ENCODE measurements at regions not wholly inside any gene's neighbourhood (a gene's known extent, or its start where the extent isn't known, plus 50 kb on each side); places are given as distances from the start of the nearest gene placed in this dataset.
"Not testable (repeated sequence)": the region's sequence is repeated elsewhere in the genome, so short reads cannot be mapped to it uniquely, and the experiment has no call there.

GRCh38 chr22:49458708-49459099 is 369.0 kb downstream of the BRD1 start:
- Mint-ChIP-seq H3K27ac (no peak overlapping the region), H3K27me3 (ENCODE audit: low read depth) (no peaks in the 10 kb centered on the region), H3K4me1 (ENCODE audit: low read depth) (no peaks in the 10 kb centered on the region), H3K36me3 (ENCODE audit: insufficient read depth in 2 of 2) (no peaks in the 10 kb centered on the region), H3K9me3 (no peaks in the 10 kb centered on the region), H3K4me3 (no peak overlapping the region)
- ATAC-seq (replicated peaks in 1 of 2) (no peak), DNase-seq (no peak)

- H3K4me3 Mint-ChIP-seq = no peak overlapping the region
- H3K36me3 Mint-ChIP-seq (ENCODE audit: insufficient read depth in 2 of 2) = no peaks in the 10 kb centered on the region
- H3K27me3 Mint-ChIP-seq (ENCODE audit: low read depth) = no peaks in the 10 kb centered on the region
- H3K27ac Mint-ChIP-seq = no peak overlapping the region
- ATAC-seq (replicated peaks in 1 of 2) (no peak), DNase-seq (no peak)
- no peaks in the 10 kb centered on the region for H3K4me1 Mint-ChIP-seq (ENCODE audit: low read depth)
- no peaks in the 10 kb centered on the region for H3K9me3 Mint-ChIP-seq
Observed at GRCh38 chr22:49457946-49458707, 369.5 kb downstream of the BRD1 start.

- H3K9me3 Mint-ChIP-seq = no peaks in the 10 kb centered on the region
- ATAC-seq (replicated peaks in 1 of 2) = no peak
- H3K4me3 Mint-ChIP-seq = no peak overlapping the region
- H3K27ac Mint-ChIP-seq = no peak overlapping the region
- DNase-seq = no peak
- no peaks in the 10 kb centered on the region for H3K36me3 Mint-ChIP-seq (ENCODE audit: insufficient read depth in 2 of 2)
- no peaks in the 10 kb centered on the region for H3K4me1 Mint-ChIP-seq (ENCODE audit: low read depth)
- no peaks in the 10 kb centered on the region for H3K27me3 Mint-ChIP-seq (ENCODE audit: low read depth)
Observed at GRCh38 chr22:49457146-49457545, 370.5 kb downstream of the BRD1 start.

- no peaks in the 10 kb centered on the region for H3K4me1 Mint-ChIP-seq (ENCODE audit: low read depth)
- no peak overlapping the region for H3K4me3 Mint-ChIP-seq
- H3K9me3 Mint-ChIP-seq = no peaks in the 10 kb centered on the region
- H3K27ac Mint-ChIP-seq = no peak overlapping the region
- peaks cover 5% of the 10 kb centered on the region for H3K27me3 Mint-ChIP-seq (ENCODE audit: low read depth)
- no peaks in the 10 kb centered on the region for H3K36me3 Mint-ChIP-seq (ENCODE audit: insufficient read depth in 2 of 2)
- ATAC-seq (replicated peaks in 1 of 2) (no peak), DNase-seq (no peak)
Observed at GRCh38 chr22:49455595-49455994, 372.1 kb downstream of the BRD1 start.

GRCh38 chr22:49454726-49455125 is 372.9 kb downstream of the BRD1 start:
- H3K4me3 Mint-ChIP-seq = no peak overlapping the region
- H3K9me3 Mint-ChIP-seq = no peaks in the 10 kb centered on the region

GRCh38 chr22:49453771-49454170 is 373.9 kb downstream of the BRD1 start:
- peaks cover 0 to 3% of the 10 kb centered on the region in 2 donors for H3K36me3 Mint-ChIP-seq (ENCODE audit: insufficient read depth in 2 of 2)
- DNase-seq = no peak
- H3K9me3 Mint-ChIP-seq = no peaks in the 10 kb centered on the region
- ATAC-seq (replicated peaks in 1 of 2) = no peak
- H3K4me1 Mint-ChIP-seq (ENCODE audit: low read depth) = no peaks in the 10 kb centered on the region
- H3K4me3 Mint-ChIP-seq = no peak overlapping the region
- no peak overlapping the region for H3K27ac Mint-ChIP-seq
- H3K27me3 Mint-ChIP-seq (ENCODE audit: low read depth) = peaks cover 21% of the 10 kb centered on the region

More at GRCh38 chr22:49454726-49455125, 372.9 kb downstream of the BRD1 start:
- Mint-ChIP-seq H3K4me1 (ENCODE audit: low read depth) (no peaks in the 10 kb centered on the region), H3K36me3 (ENCODE audit: insufficient read depth in 2 of 2) (no peaks in the 10 kb centered on the region), H3K27ac (no peak overlapping the region), H3K27me3 (ENCODE audit: low read depth) (peaks cover 14% of the 10 kb centered on the region)
- DNase-seq = no peak
- ATAC-seq (replicated peaks in 1 of 2) = no peak

- not testable (repeated sequence) for H3K27ac Mint-ChIP-seq; H3K4me3 Mint-ChIP-seq; ATAC-seq (replicated peaks in 1 of 2); H3K9me3 Mint-ChIP-seq; H3K4me1 Mint-ChIP-seq (ENCODE audit: low read depth); DNase-seq; H3K36me3 Mint-ChIP-seq (ENCODE audit: insufficient read depth in 2 of 2)
- H3K27me3 Mint-ChIP-seq (ENCODE audit: low read depth) = peaks cover 22% of the 10 kb centered on the region
Observed at GRCh38 chr22:49453019-49453418, 374.7 kb downstream of the BRD1 start.

GRCh38 chr22:49452362-49452946 is 375.2 kb downstream of the BRD1 start:
- H3K4me1 Mint-ChIP-seq (ENCODE audit: low read depth) = no peaks in the 10 kb centered on the region
- ATAC-seq (replicated peaks in 1 of 2) (no peak), DNase-seq (no peak)
- peaks cover 22% of the 10 kb centered on the region for H3K27me3 Mint-ChIP-seq (ENCODE audit: low read depth)
- no peak overlapping the region for H3K27ac Mint-ChIP-seq
- H3K36me3 Mint-ChIP-seq (ENCODE audit: insufficient read depth in 2 of 2) = peaks cover 0 to 3% of the 10 kb centered on the region in 2 donors
- H3K4me3 Mint-ChIP-seq = no peak overlapping the region
- no peaks in the 10 kb centered on the region for H3K9me3 Mint-ChIP-seq

- Mint-ChIP-seq H3K27ac (no peak overlapping the region), H3K9me3 (no peaks in the 10 kb centered on the region), H3K27me3 (ENCODE audit: low read depth) (peaks cover 22% of the 10 kb centered on the region), H3K4me1 (ENCODE audit: low read depth) (peaks cover 10% of the 10 kb centered on the region), H3K36me3 (ENCODE audit: insufficient read depth in 2 of 2) (peaks cover 0 to 3% of the 10 kb centered on the region in 2 donors), H3K4me3 (no peak overlapping the region)
- ATAC-seq (replicated peaks in 1 of 2) = no peak
- no peak for DNase-seq
Observed at GRCh38 chr22:49451070-49451840, 376.4 kb downstream of the BRD1 start.

GRCh38 chr22:49450498-49450897 is 377.2 kb downstream of the BRD1 start:
- H3K4me3 Mint-ChIP-seq = no peak overlapping the region
- H3K27me3 Mint-ChIP-seq (ENCODE audit: low read depth) = peaks cover 22% of the 10 kb centered on the region
- H3K27ac Mint-ChIP-seq = no peak overlapping the region
- DNase-seq (no peak), ATAC-seq (replicated peaks in 1 of 2) (no peak)
- no peaks in the 10 kb centered on the region for H3K9me3 Mint-ChIP-seq
- H3K4me1 Mint-ChIP-seq (ENCODE audit: low read depth) = peaks cover 17% of the 10 kb centered on the region
- H3K36me3 Mint-ChIP-seq (ENCODE audit: insufficient read depth in 2 of 2) = peaks cover 0 to 3% of the 10 kb centered on the region in 2 donors

- no peak overlapping the region for H3K27ac Mint-ChIP-seq
- no peaks in the 10 kb centered on the region for H3K9me3 Mint-ChIP-seq
- peaks cover 0 to 3% of the 10 kb centered on the region in 2 donors for H3K36me3 Mint-ChIP-seq (ENCODE audit: insufficient read depth in 2 of 2)
- peaks cover 21% of the 10 kb centered on the region for H3K4me1 Mint-ChIP-seq (ENCODE audit: low read depth)
- no peak overlapping the region for H3K4me3 Mint-ChIP-seq
- ATAC-seq (replicated peaks in 1 of 2) = no peak
- H3K27me3 Mint-ChIP-seq (ENCODE audit: low read depth) = peaks cover 22% of the 10 kb centered on the region
- no peak for DNase-seq
Observed at GRCh38 chr22:49449811-49450446, 377.7 kb downstream of the BRD1 start.

- peaks cover 22% of the 10 kb centered on the region for H3K27me3 Mint-ChIP-seq (ENCODE audit: low read depth)
- H3K9me3 Mint-ChIP-seq = no peaks in the 10 kb centered on the region
- H3K4me3 Mint-ChIP-seq = no peak overlapping the region
- DNase-seq (no peak), ATAC-seq (replicated peaks in 1 of 2) (no peak)
- peaks cover 0 to 3% of the 10 kb centered on the region in 2 donors for H3K36me3 Mint-ChIP-seq (ENCODE audit: insufficient read depth in 2 of 2)
- no peak overlapping the region for H3K27ac Mint-ChIP-seq
- H3K4me1 Mint-ChIP-seq (ENCODE audit: low read depth) = peaks cover 21% of the 10 kb centered on the region
Observed at GRCh38 chr22:49449377-49449776, 378.3 kb downstream of the BRD1 start.

- peaks cover 22% of the 10 kb centered on the region for H3K27me3 Mint-ChIP-seq (ENCODE audit: low read depth)
- no peak overlapping the region for H3K27ac Mint-ChIP-seq
- H3K4me3 Mint-ChIP-seq = no peak overlapping the region
- no peak for ATAC-seq (replicated peaks in 1 of 2)
- peaks cover 21% of the 10 kb centered on the region for H3K4me1 Mint-ChIP-seq (ENCODE audit: low read depth)
- peaks cover 0 to 3% of the 10 kb centered on the region in 2 donors for H3K36me3 Mint-ChIP-seq (ENCODE audit: insufficient read depth in 2 of 2)
- DNase-seq = no peak
- H3K9me3 Mint-ChIP-seq = no peaks in the 10 kb centered on the region
Observed at GRCh38 chr22:49448526-49448925, 379.1 kb downstream of the BRD1 start.
